ENCODE measurements at regions not wholly inside any gene's neighbourhood (a gene's known extent, or its start where the extent isn't known, plus 50 kb on each side); places are given as distances from the start of the nearest gene placed in this dataset.

DNA sequence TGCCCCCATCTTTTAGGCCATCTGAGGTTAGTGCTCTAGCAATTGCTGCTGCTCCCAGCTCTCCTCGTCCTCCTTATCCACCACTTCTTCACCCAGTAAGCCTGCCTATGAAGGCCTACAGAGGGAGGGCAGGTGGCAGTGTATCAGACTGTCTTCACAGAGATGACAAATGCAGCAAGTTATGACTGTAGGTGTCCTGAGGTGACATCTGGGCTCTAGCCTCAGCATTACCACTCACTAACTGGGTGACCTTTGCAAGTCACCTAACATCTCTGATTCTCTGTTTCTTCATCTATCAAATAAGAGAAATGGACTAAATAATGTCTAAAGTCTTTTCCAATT lies 151.6 kb downstream of the NOC3L start:
- no peaks in the 10 kb centered on the region for H3K36me3 ChIP-seq (ENCODE audit: insufficient read depth, low read length)
- POLR2A ChIA-PET = no interaction called here
- H3K4me1 ChIP-seq (ENCODE audit: insufficient read depth, low read length, poor library complexity, severe bottlenecking) = no peaks in the 10 kb centered on the region

GRCh38 chr10:94213001-94213530 lies 149.7 kb downstream of the NOC3L start:
- Histone ChIP-seq H3K4me3 (ENCODE audit: low read depth, low read length, poor library complexity, severe bottlenecking) (no peak overlapping the region), H3K4me2 (ENCODE audit: low read length) (no peak overlapping the region), H3K9me3 (ENCODE audit: low read length) (no peaks in the 10 kb centered on the region), H3K9me2 (ENCODE audit: insufficient read depth, low read length) (no peaks in the 10 kb centered on the region), H2AFZ (ENCODE audit: low read length) (no peak overlapping the region), H3K79me2 (ENCODE audit: insufficient read depth, low read depth, low read length) (no peaks in the 10 kb centered on the region), H3K27ac (ENCODE audit: low read depth, low read length, poor library complexity, severe bottlenecking) (no peak overlapping the region), H3K36me3 (ENCODE audit: insufficient read depth, low read length) (no peaks in the 10 kb centered on the region), H4K20me1 (ENCODE audit: insufficient read depth, low read length) (no peaks in the 10 kb centered on the region), H3K4me1 (ENCODE audit: insufficient read depth, low read length, poor library complexity, severe bottlenecking) (no peaks in the 10 kb centered on the region)
- intact Hi-C loops (cut with micrococcal nuclease; ENCODE audit: unreplicated experiment) = no loop called here
- DNase-seq (ENCODE audit: low spot score) = no peak
- ChIA-PET CTCF (ENCODE audit: unreplicated experiment) (no interaction called here), POLR2A (no interaction called here)
- TF ChIP-seq EZH2phosphoT487 (IDR thresholded peaks at IDR 0.05; ENCODE audit: borderline replicate concordance, low read depth, low read length) = no peak
- TF ChIP-seq, protein P1, sequence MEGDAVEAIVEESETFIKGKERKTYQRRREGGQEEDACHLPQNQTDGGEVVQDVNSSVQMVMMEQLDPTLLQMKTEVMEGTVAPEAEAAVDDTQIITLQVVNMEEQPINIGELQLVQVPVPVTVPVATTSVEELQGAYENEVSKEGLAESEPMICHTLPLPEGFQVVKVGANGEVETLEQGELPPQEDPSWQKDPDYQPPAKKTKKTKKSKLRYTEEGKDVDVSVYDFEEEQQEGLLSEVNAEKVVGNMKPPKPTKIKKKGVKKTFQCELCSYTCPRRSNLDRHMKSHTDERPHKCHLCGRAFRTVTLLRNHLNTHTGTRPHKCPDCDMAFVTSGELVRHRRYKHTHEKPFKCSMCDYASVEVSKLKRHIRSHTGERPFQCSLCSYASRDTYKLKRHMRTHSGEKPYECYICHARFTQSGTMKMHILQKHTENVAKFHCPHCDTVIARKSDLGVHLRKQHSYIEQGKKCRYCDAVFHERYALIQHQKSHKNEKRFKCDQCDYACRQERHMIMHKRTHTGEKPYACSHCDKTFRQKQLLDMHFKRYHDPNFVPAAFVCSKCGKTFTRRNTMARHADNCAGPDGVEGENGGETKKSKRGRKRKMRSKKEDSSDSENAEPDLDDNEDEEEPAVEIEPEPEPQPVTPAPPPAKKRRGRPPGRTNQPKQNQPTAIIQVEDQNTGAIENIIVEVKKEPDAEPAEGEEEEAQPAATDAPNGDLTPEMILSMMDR (conservative IDR thresholded peaks at IDR 0.05; ENCODE audit: low read length) = no peak
- no TSS peak for BruUV-seq (replicated peaks)

More for the DNA sequence above, 151.6 kb downstream of the NOC3L start:
- no peak overlapping the region for H3K4me3 ChIP-seq (ENCODE audit: low read depth, low read length, poor library complexity, severe bottlenecking)
- intact Hi-C loops (cut with micrococcal nuclease; ENCODE audit: unreplicated experiment) = no loop called here
- DNase-seq (ENCODE audit: low spot score) = no peak
- no peak overlapping the region for H3K27ac ChIP-seq (ENCODE audit: low read depth, low read length, poor library complexity, severe bottlenecking)
- no TSS peak for BruUV-seq (replicated peaks)
- no peak overlapping the region for H3K4me2 ChIP-seq (ENCODE audit: low read length)
- no peak for TF ChIP-seq EZH2phosphoT487 (IDR thresholded peaks at IDR 0.05; ENCODE audit: borderline replicate concordance, low read depth, low read length)
- TF ChIP-seq, protein P1 (conservative IDR thresholded peaks at IDR 0.05; ENCODE audit: low read length) = no peak
- CTCF ChIA-PET (ENCODE audit: unreplicated experiment) = no interaction called here
- no peaks in the 10 kb centered on the region for H3K79me2 ChIP-seq (ENCODE audit: insufficient read depth, low read depth, low read length)
- H3K9me3 ChIP-seq (ENCODE audit: low read length) = no peaks in the 10 kb centered on the region
- H3K9me2 ChIP-seq (ENCODE audit: insufficient read depth, low read length) = no peaks in the 10 kb centered on the region
- H2AFZ ChIP-seq (ENCODE audit: low read length) = no peak overlapping the region
- H4K20me1 ChIP-seq (ENCODE audit: insufficient read depth, low read length) = no peaks in the 10 kb centered on the region

GRCh38 chr10:94213980-94214379 lies 148.8 kb downstream of the NOC3L start:
- Histone ChIP-seq H4K20me1 (ENCODE audit: insufficient read depth, low read length) (no peaks in the 10 kb centered on the region), H3K9me3 (ENCODE audit: low read length) (no peaks in the 10 kb centered on the region), H3K79me2 (ENCODE audit: insufficient read depth, low read depth, low read length) (no peaks in the 10 kb centered on the region), H3K27ac (ENCODE audit: low read depth, low read length, poor library complexity, severe bottlenecking) (no peak overlapping the region), H3K9me2 (ENCODE audit: insufficient read depth, low read length) (no peaks in the 10 kb centered on the region), H2AFZ (ENCODE audit: low read length) (no peak overlapping the region), H3K4me1 (ENCODE audit: insufficient read depth, low read length, poor library complexity, severe bottlenecking) (no peaks in the 10 kb centered on the region), H3K36me3 (ENCODE audit: insufficient read depth, low read length) (no peaks in the 10 kb centered on the region), H3K4me3 (ENCODE audit: low read depth, low read length, poor library complexity, severe bottlenecking) (no peak overlapping the region), H3K4me2 (ENCODE audit: low read length) (no peak overlapping the region)
- ChIA-PET CTCF (ENCODE audit: unreplicated experiment) (no interaction called here), POLR2A (interaction anchor here (0.5 kb wide), 1 partner anchor 948 kb away, joined by 3 read pairs; no protein-coding TSS in a partner anchor)
- BruUV-seq (replicated peaks) = no TSS peak
- DNase-seq (ENCODE audit: low spot score) = no peak
- intact Hi-C loops (cut with micrococcal nuclease; ENCODE audit: unreplicated experiment) = no loop called here
- TF ChIP-seq EZH2phosphoT487 (IDR thresholded peaks at IDR 0.05; ENCODE audit: borderline replicate concordance, low read depth, low read length) = no peak
- TF ChIP-seq, protein P1 (conservative IDR thresholded peaks at IDR 0.05; ENCODE audit: low read length) = no peak
